SK-N-SH treated with all-trans-retinoic acid at 6 μM for 48 hours (cell line): ENCODE measurements at regions not wholly inside any gene's neighbourhood (a gene's known extent, or its start where the extent isn't known, plus 50 kb on each side); places are given as distances from the start of the nearest gene placed in this dataset.

Source experiments
- ISL1 ChIP-seq: fragments of 250-450 bp; sonication (Bioruptor Pico); IDR thresholded peaks from 2 replicates; pipeline ENCODE4 v2.1.2; 2022; ENCODE audit warnings: mild to moderate bottlenecking, moderate library complexity
- ZFP3 ChIP-seq: fragments of 250-450 bp; sonication (Bioruptor Pico); IDR thresholded peaks from 2 replicates; pipeline ENCODE4 v1.5.0; 2020; ENCODE audit warnings: mild to moderate bottlenecking, moderate library complexity

DNA sequence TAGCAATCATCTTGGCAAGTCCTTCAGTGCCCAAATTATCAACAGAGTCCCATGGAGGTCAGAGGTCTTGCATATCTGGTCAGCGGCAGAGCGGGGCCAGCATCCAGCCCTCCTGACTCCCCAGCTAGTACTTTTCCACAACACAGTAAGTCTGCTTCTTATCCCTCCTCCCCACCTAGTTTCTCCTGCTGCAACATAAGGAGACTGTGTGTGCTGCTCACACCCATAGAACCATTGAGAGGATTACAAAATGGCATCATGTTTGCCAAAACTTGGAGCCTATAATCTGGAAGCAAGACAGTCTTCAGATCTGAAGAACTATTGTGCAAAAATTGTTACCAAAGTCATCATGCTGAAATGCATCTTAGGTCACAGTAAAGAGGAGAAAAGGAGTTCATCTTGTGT, 125.8 kb upstream of the ZNF366 start:
- no peak for TF ChIP-seq ZFP3 (CRISPR knock-in tag)
- no peak for TF ChIP-seq ISL1
